ENCODE measurements at regions not wholly inside any gene's neighbourhood (a gene's known extent, or its start where the extent isn't known, plus 50 kb on each side); places are given as distances from the start of the nearest gene placed in this dataset.

DNA sequence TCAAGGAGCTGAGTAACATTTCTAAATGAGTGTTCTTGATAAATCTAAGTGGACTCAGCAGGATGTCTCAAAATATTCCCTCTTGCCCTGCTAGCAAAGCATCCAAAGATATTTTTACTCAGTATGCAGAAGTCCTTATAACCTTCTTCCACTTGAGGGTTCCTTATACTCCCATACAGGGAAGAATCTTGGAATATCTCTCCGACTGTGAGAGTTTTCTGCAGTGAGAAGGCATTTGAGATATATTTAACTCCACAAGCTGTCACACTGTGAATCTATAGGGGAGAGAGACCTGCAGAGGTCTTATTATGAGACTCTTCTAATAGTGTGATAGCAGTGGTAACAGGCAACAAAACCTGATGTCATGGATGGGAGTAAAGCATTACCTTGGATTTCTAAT lies 1034.5 kb upstream of the PABPC4L start:
- Histone ChIP-seq H3K27ac (no peak overlapping the region), H3K36me3 (no peaks in the 10 kb centered on the region), H3K9me3 (no peaks in the 10 kb centered on the region), H3K27me3 (replicated peaks; ENCODE audit: insufficient read depth) (no peaks in the 10 kb centered on the region), H3K4me1 (ENCODE audit: control insufficient read depth in 1 of 2, low read depth in 2 of 2) (no peaks in the 10 kb centered on the region), H3K4me3 (no peak overlapping the region)
- DNase-seq (ENCODE audit: low spot score) (no peak), ATAC-seq (ENCODE audit: insufficient number of reproducible peaks, low FRiP score, low read depth) (no peak)
- TF ChIP-seq, protein P1, sequence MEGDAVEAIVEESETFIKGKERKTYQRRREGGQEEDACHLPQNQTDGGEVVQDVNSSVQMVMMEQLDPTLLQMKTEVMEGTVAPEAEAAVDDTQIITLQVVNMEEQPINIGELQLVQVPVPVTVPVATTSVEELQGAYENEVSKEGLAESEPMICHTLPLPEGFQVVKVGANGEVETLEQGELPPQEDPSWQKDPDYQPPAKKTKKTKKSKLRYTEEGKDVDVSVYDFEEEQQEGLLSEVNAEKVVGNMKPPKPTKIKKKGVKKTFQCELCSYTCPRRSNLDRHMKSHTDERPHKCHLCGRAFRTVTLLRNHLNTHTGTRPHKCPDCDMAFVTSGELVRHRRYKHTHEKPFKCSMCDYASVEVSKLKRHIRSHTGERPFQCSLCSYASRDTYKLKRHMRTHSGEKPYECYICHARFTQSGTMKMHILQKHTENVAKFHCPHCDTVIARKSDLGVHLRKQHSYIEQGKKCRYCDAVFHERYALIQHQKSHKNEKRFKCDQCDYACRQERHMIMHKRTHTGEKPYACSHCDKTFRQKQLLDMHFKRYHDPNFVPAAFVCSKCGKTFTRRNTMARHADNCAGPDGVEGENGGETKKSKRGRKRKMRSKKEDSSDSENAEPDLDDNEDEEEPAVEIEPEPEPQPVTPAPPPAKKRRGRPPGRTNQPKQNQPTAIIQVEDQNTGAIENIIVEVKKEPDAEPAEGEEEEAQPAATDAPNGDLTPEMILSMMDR (IDR thresholded peaks at IDR 0.05): no peak

DNA sequence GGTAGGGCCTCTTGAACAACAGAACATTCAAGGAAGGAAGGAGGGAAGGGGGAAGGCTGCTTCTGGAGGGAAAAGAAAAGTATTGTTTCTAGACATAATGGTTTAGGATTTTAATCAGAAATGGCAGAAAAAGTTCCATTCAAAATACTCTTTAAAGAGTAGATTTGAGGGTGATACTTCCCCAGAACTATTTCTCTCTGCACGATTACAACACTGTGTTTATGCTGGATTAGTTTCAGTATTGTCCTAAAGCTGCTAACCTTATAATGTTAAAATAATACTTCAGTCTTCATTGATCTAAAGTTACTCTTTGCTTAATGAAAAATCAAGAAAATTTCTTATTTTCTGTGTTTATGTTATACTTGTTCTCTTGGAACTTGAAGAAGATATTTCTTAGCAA lies 1026.3 kb upstream of the PABPC4L start:
- H3K36me3 ChIP-seq: no peaks in the 10 kb centered on the region
- no peaks in the 10 kb centered on the region for H3K4me1 ChIP-seq (ENCODE audit: control insufficient read depth in 1 of 2, low read depth in 2 of 2)
- DNase-seq (ENCODE audit: low spot score) (no peak), ATAC-seq (ENCODE audit: insufficient number of reproducible peaks, low FRiP score, low read depth) (no peak)
- H3K9me3 ChIP-seq: no peaks in the 10 kb centered on the region
- no peak overlapping the region for H3K27ac ChIP-seq
- TF ChIP-seq, protein P1 (IDR thresholded peaks at IDR 0.05): no peak
- H3K27me3 ChIP-seq (replicated peaks; ENCODE audit: insufficient read depth): no peaks in the 10 kb centered on the region
- no peak overlapping the region for H3K4me3 ChIP-seq

DNA sequence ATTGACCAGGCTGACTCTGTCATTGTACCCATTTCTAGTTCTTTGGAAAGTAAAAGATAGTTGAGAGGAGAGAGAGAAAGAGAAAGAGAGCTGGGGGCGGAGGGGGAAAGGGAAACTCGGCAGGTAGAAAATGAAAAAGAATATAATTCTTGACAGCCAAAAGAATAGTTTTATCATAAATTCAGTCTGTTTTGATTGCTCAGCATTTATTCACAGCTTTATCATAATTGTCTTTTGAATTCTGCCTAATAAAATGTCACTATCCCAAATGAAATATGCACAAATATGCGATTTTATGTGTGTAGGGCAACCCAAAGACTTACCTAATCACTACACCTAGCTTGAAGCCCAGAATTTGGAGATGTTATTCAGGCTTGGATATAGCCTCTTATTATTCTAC lies 1024.0 kb upstream of the PABPC4L start:
- no peak for ATAC-seq (ENCODE audit: insufficient number of reproducible peaks, low FRiP score, low read depth)
- H3K9me3 ChIP-seq: no peaks in the 10 kb centered on the region
- no peak overlapping the region for H3K4me3 ChIP-seq

DNA sequence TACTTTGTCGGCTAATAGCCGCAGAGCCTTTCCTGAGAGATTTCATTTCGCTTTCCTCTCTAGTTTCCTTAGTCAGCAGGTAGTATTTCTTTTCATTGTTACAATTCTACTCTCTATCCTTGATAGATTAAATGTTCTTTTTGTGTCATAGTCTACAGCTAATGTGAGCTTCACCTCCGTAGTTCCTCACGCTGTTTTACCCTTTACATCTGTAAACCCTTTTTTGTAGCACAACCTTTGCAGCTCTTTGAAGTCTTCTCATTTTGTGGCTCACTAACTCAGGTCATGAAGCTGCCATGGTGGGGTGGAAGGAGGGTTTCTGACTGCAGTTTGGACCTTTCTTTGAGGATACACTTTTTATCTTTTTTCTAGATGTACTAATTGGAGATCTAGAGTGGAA lies 1008.8 kb upstream of the PABPC4L start:
- no peak for DNase-seq (ENCODE audit: low spot score)
- no peaks in the 10 kb centered on the region for H3K9me3 ChIP-seq
- TF ChIP-seq, protein P1 (IDR thresholded peaks at IDR 0.05): no peak
- no peaks in the 10 kb centered on the region for H3K27me3 ChIP-seq (replicated peaks; ENCODE audit: insufficient read depth)
- no peak overlapping the region for H3K27ac ChIP-seq
- H3K4me1 ChIP-seq (ENCODE audit: control insufficient read depth in 1 of 2, low read depth in 2 of 2): no peaks in the 10 kb centered on the region
- H3K36me3 ChIP-seq: no peaks in the 10 kb centered on the region
- no peak for ATAC-seq (ENCODE audit: insufficient number of reproducible peaks, low FRiP score, low read depth)
- no peak overlapping the region for H3K4me3 ChIP-seq

More for the DNA sequence above, 1024.0 kb upstream of the PABPC4L start:
- Histone ChIP-seq H3K4me1 (ENCODE audit: control insufficient read depth in 1 of 2, low read depth in 2 of 2) (no peaks in the 10 kb centered on the region), H3K27me3 (replicated peaks; ENCODE audit: insufficient read depth) (no peaks in the 10 kb centered on the region), H3K36me3 (no peaks in the 10 kb centered on the region), H3K27ac (no peak overlapping the region)
- no peak for DNase-seq (ENCODE audit: low spot score)
- TF ChIP-seq, protein P1 (IDR thresholded peaks at IDR 0.05): no peak

DNA sequence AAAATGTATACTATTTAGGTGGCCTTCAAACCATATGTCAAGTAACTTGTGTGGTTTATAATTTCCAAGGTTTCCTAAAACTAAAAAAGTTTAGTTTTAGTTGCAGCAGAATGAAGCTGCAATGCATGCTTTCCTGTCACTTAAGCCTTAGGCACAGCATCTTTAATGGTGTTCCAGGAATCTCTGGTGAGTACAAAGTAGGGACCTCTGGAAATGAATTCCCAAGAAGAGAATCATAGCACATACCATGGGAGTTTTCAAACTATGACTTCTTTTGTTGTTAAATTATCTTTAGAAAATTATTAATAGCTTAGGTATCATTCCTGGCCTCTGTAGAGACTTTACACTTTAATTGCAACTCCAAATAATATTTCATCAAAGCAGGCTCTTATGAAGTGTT lies 1005.9 kb upstream of the PABPC4L start:
- TF ChIP-seq, protein P1 (IDR thresholded peaks at IDR 0.05): no peak
- Histone ChIP-seq H3K9me3 (no peaks in the 10 kb centered on the region), H3K4me3 (no peak overlapping the region), H3K36me3 (no peaks in the 10 kb centered on the region), H3K27ac (no peak overlapping the region), H3K27me3 (replicated peaks; ENCODE audit: insufficient read depth) (no peaks in the 10 kb centered on the region), H3K4me1 (ENCODE audit: control insufficient read depth in 1 of 2, low read depth in 2 of 2) (no peaks in the 10 kb centered on the region)
- DNase-seq (ENCODE audit: low spot score) (no peak), ATAC-seq (ENCODE audit: insufficient number of reproducible peaks, low FRiP score, low read depth) (no peak)
